ENCODE measurements at regions not wholly inside any gene's neighbourhood (a gene's known extent, or its start where the extent isn't known, plus 50 kb on each side); places are given as distances from the start of the nearest gene placed in this dataset.

GRCh38 chr9:86828631-86829030 lies 118.7 kb downstream of the GAS1 start:
- TF ChIP-seq, protein P1, sequence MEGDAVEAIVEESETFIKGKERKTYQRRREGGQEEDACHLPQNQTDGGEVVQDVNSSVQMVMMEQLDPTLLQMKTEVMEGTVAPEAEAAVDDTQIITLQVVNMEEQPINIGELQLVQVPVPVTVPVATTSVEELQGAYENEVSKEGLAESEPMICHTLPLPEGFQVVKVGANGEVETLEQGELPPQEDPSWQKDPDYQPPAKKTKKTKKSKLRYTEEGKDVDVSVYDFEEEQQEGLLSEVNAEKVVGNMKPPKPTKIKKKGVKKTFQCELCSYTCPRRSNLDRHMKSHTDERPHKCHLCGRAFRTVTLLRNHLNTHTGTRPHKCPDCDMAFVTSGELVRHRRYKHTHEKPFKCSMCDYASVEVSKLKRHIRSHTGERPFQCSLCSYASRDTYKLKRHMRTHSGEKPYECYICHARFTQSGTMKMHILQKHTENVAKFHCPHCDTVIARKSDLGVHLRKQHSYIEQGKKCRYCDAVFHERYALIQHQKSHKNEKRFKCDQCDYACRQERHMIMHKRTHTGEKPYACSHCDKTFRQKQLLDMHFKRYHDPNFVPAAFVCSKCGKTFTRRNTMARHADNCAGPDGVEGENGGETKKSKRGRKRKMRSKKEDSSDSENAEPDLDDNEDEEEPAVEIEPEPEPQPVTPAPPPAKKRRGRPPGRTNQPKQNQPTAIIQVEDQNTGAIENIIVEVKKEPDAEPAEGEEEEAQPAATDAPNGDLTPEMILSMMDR (conservative IDR thresholded peaks at IDR 0.05; ENCODE audit: low read length) = no peak
- no peak for TF ChIP-seq EZH2phosphoT487 (IDR thresholded peaks at IDR 0.05; ENCODE audit: borderline replicate concordance)

All from Loucy (cell line).